ENCODE measurements at regions not wholly inside any gene's neighbourhood (a gene's known extent, or its start where the extent isn't known, plus 50 kb on each side); places are given as distances from the start of the nearest gene placed in this dataset.
"Not testable (repeated sequence)": the region's sequence is repeated elsewhere in the genome, so short reads cannot be mapped to it uniquely, and the experiment has no call there.

- no peak for DNase-seq (ENCODE audit: low read depth, low spot score)
Measured at GRCh38 chr6:6863970-6864639, 243.7 kb upstream of the RREB1 start.

GRCh38 chr6:6865611-6866010 lies 242.2 kb upstream of the RREB1 start:
- no peak for DNase-seq (ENCODE audit: low read depth, low spot score)

- no peak for DNase-seq (ENCODE audit: low read depth, low spot score)
Measured at GRCh38 chr6:6866656-6867403, 240.9 kb upstream of the RREB1 start.

- no peak for DNase-seq (ENCODE audit: low read depth, low spot score)
Measured at GRCh38 chr6:6867404-6867799, 240.4 kb upstream of the RREB1 start.

GRCh38 chr6:6869094-6869493 lies 238.7 kb upstream of the RREB1 start:
- DNase-seq (ENCODE audit: low read depth, low spot score): no peak

- no peak for DNase-seq (ENCODE audit: low read depth, low spot score)
Measured at GRCh38 chr6:6870921-6871320, 236.8 kb upstream of the RREB1 start.

GRCh38 chr6:6872459-6873344 lies 235.1 kb upstream of the RREB1 start:
- DNase-seq (ENCODE audit: low read depth, low spot score): no peak

GRCh38 chr6:6873778-6874177 lies 234.0 kb upstream of the RREB1 start:
- no peak for DNase-seq (ENCODE audit: low read depth, low spot score)

- DNase-seq (ENCODE audit: low read depth, low spot score): no peak
Measured at GRCh38 chr6:6875818-6876470, 231.8 kb upstream of the RREB1 start.

GRCh38 chr6:6877792-6878191 lies 230.0 kb upstream of the RREB1 start:
- not testable (repeated sequence) for DNase-seq (ENCODE audit: low read depth, low spot score)

GRCh38 chr6:6878887-6879585 lies 228.7 kb upstream of the RREB1 start:
- peak; percentile 40 for DNase-seq (ENCODE audit: low read depth, low spot score)

GRCh38 chr6:6879586-6879974 lies 228.2 kb upstream of the RREB1 start:
- DNase-seq (ENCODE audit: low read depth, low spot score): not testable (repeated sequence)

- DNase-seq (ENCODE audit: low read depth, low spot score): no peak
Measured at GRCh38 chr6:6880745-6881437, 226.9 kb upstream of the RREB1 start.

GRCh38 chr6:6881438-6882225 lies 226.1 kb upstream of the RREB1 start:
- DNase-seq (ENCODE audit: low read depth, low spot score): no peak

- no peak for DNase-seq (ENCODE audit: low read depth, low spot score)
Measured at GRCh38 chr6:6882592-6882991, 225.2 kb upstream of the RREB1 start.

GRCh38 chr6:6883011-6883410 lies 224.8 kb upstream of the RREB1 start:
- no peak for DNase-seq (ENCODE audit: low read depth, low spot score)

- DNase-seq (ENCODE audit: low read depth, low spot score): no peak
Measured at GRCh38 chr6:6884193-6884627, 223.6 kb upstream of the RREB1 start.

- DNase-seq (ENCODE audit: low read depth, low spot score): no peak
Measured at GRCh38 chr6:6884916-6885315, 222.8 kb upstream of the RREB1 start.

- DNase-seq (ENCODE audit: low read depth, low spot score): no peak
Measured at GRCh38 chr6:6885521-6886170, 222.1 kb upstream of the RREB1 start.
